Sciatic nerve (tissue), 2 donors: ENCODE measurements at regions not wholly inside any gene's neighbourhood (a gene's known extent, or its start where the extent isn't known, plus 50 kb on each side); places are given as distances from the start of the nearest gene placed in this dataset.
"Not testable (repeated sequence)": the region's sequence is repeated elsewhere in the genome, so short reads cannot be mapped to it uniquely, and the experiment has no call there.

ENCODE experiments used
- ATAC-seq: fragments of 200-7000 bp; cut with Tn5 transposase; one replicate; pipeline ENCODE4 v1.9.1; 2020; ENCODE audit warnings: mild to moderate bottlenecking, moderate library complexity
- DNase-seq: peaks from one replicate; pipeline ENCODE4 v3.0.0-alpha.2; 2020; ENCODE audit warnings: low spot score
- intact Hi-C: fragments of 100-400 bp; cut with DNase I; formaldehyde crosslinking; loops from one replicate; pipeline ENCODE4 v1.14.2; 2022
- donor health status: DM: no; HTN: no; CAD: no.
- donor health status: DM: no; HTN: no; CAD: no.

- DNase-seq (no peak), ATAC-seq (no peak)
- intact Hi-C loops: no loop called here
Observed at GRCh38 chr6:121540210-121540609, 104.8 kb downstream of the GJA1 start.

DNA sequence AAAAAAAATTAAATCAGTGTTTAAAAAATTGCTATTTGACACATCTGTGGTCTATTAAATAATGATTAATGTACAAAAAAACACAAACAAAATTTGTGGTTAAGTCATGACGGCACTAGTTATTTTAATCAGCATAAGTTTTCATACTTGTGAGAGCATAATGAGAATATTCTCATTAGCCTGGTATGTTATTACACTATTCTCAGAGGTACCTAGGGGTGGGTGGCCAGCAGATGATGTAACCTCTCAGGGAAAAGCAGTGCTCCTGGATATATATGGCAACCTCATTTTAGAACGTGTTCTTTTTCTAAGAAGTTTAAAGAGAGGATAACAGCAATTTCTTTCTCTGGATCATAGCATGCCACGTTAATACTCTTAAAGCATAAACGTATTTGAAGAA is 109.2 kb downstream of the GJA1 start:
- ATAC-seq: peak; percentile 48
- no peak for DNase-seq

GRCh38 chr6:121548131-121548530 is 112.7 kb downstream of the GJA1 start:
- ATAC-seq (no peak), DNase-seq (no peak)
- intact Hi-C loops: no loop called here

More for the DNA sequence above, 109.2 kb downstream of the GJA1 start:
- intact Hi-C loops: no loop called here

GRCh38 chr6:121549736-121550135 is 114.3 kb downstream of the GJA1 start:
- no peak for ATAC-seq
- no peak for DNase-seq
- intact Hi-C loops: no loop called here

GRCh38 chr6:121550491-121551010 is 115.1 kb downstream of the GJA1 start:
- DNase-seq (no peak), ATAC-seq (no peak)
- intact Hi-C loops: no loop called here

- intact Hi-C loops: no loop called here
- ATAC-seq (no peak), DNase-seq (no peak)
Observed at GRCh38 chr6:121555201-121555600, 119.8 kb downstream of the GJA1 start.

GRCh38 chr6:121556149-121556548 is 120.7 kb downstream of the GJA1 start:
- ATAC-seq, DNase-seq, intact Hi-C loops: not testable (repeated sequence)

DNA sequence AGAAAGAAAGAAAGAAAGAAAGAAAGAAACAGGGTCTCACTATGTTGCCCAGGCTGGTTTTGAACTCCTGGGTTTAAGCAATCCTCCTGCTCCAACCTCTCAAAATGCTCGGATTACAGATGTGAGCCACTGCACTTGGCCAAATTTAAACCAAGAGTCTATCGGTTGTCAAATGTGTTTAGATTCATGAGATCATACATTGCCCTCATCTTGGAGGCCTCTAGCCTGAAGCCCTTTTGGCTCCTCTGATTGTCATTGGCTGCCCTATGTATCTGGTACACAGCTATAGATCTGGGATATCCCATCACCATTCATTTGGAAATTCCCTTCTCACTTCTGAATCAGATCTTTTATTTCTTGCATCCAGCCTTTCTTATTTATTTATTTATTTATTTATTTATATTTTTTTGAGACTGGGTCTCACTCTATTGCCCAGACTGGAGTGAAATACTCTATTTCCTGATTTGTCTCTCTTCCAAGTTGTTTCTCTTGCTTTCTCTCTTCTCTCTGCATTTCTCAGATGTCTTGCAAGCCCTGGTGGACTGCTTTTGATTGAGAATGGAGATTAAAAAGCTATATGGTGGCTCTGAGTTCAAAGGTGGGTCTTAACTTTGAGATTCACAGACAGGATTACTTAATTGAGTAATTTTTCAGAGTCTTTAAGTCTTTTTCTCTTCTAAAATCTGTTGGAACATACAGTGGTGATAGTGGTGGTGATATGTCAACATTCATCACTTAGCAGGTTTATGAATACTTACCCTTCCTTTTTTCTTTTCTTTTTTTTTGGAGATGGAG is 121.9 kb downstream of the GJA1 start:
- ATAC-seq: no peak
- no peak for DNase-seq
- intact Hi-C loops: no loop called here

GRCh38 chr6:121559611-121560269 is 124.3 kb downstream of the GJA1 start:
- ATAC-seq (no peak), DNase-seq (no peak)
- intact Hi-C loops: no loop called here

GRCh38 chr6:121560476-121560875 is 125.0 kb downstream of the GJA1 start:
- no peak for ATAC-seq
- intact Hi-C loops: no loop called here
- DNase-seq: no peak

GRCh38 chr6:121563286-121563685 is 127.8 kb downstream of the GJA1 start:
- intact Hi-C loops: no loop called here
- DNase-seq: no peak
- no peak for ATAC-seq

DNA sequence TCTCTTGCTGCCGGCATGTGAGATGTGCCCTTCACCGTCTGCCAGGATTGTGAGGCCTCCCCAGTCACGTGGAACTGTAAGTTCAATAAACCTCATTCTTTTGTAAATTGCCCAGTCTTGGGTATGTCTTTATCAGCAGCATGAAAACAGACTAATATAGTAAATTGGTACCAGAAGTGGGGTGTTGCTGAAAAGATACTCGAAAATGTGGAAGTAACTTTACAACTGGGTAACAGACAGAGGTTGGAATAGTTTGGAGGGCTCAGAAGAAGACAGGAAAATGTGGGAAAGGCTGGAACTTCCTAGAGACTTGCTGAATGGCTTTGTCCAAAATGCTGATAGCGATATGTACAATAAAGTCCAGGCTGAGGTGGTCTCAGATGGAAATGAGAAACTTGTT is 129.1 kb downstream of the GJA1 start:
- intact Hi-C loops, DNase-seq, ATAC-seq: not testable (repeated sequence)

DNA sequence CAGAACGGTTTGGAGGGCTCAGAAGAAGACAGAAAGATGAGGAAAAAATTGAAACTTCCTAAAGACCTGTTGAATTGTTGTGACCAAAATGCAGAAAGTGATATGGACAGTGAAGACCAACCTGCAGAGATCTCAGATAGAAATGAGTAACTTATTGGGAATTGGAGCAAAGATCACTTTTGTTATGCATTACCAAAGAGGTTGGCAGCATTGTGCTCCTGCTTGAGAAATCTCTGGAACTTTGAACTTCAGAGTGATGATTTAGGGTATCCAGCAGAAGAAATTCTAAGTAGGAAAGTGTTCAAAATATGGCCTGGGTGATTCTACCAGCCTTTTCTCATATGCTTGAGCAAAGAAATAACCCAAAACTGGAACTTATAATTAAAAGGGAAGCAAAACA is 136.0 kb downstream of the GJA1 start:
- intact Hi-C loops: no loop called here
- ATAC-seq: no peak

DNA sequence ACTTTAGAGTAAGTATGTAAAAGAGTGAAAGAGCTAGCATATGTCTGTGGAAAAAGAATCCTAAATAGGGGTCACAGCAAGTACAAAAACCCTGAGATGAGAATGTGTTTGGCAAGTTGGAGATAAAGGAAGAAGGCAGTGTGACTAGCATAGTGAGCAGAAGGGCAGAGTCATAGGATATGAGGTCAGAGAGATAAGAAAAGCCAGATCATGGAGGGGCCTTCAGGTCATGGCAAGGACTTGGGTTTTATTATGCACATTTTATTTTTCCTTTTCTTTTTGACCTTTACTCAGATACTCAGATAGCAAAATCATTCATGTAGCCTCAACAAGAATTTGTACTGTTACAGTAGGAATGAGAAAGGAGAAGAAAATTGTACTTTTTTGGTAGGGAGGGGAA is 138.0 kb downstream of the GJA1 start:
- intact Hi-C loops: no loop called here
- DNase-seq (no peak), ATAC-seq (no peak)

More for the DNA sequence above, 136.0 kb downstream of the GJA1 start:
- DNase-seq: no peak

DNA sequence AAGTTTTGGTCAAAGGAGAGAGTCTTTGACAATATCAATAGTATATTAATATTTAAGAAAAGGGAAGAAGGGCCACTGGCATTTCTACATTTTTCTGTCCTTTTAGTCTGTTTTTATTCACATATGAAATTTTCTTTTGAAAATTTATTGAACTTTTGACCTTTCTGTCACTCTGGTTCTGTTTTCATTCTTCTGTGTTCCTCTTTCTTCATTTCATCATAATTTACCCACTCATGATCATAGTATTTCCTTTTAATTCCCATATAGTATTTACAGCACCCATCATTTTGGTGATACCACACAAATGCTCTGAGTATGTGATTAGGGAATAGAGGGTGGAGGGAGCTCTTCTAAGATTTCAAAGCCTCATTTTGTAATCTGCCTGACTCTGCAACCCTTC is 142.8 kb downstream of the GJA1 start:
- intact Hi-C loops: no loop called here
- DNase-seq: no peak
- no peak for ATAC-seq

DNA sequence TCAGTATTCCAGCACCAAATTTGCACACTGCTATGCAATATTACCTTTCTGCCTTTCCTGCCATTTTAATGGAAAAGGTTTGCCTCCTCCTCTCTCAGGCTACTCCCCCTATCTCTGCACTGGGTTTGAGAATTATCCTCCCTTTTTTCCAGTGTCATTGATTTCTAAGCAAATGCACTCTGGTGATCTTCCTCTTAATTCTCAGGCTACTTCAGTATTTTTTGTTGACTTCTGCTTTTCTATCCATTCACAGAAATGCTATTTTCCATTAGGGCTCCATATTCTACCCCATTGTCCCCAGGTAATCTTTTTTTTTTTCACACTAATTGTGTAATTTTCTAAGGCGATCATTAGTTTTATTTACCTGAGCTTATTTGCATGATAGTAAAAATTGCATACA is 144.0 kb downstream of the GJA1 start:
- intact Hi-C loops: no loop called here
- ATAC-seq (no peak), DNase-seq (no peak)

DNA sequence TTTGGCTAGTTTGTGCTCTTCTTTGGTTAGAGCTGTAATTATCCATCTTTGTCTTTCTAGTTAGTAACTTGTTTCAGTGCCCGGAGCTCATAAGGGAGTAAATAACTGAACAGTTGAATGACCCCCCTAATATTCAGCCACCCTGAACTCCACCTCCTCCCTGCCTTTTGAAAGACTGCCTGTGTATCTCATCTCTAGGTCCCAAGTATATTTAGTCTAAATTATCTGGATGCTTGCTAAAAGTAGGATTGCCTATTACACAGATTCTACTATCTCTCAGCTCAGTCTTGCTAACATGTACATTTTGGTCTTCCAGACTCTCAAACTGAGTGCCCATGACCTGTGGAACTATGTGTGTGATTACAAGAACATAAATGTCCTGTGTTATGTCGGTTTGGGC is 145.9 kb downstream of the GJA1 start:
- no peak for DNase-seq
- intact Hi-C loops: no loop called here
- ATAC-seq: no peak

- intact Hi-C loops: no loop called here
- ATAC-seq (no peak), DNase-seq (no peak)
Observed at GRCh38 chr6:121582262-121582661, 146.8 kb downstream of the GJA1 start.

DNA sequence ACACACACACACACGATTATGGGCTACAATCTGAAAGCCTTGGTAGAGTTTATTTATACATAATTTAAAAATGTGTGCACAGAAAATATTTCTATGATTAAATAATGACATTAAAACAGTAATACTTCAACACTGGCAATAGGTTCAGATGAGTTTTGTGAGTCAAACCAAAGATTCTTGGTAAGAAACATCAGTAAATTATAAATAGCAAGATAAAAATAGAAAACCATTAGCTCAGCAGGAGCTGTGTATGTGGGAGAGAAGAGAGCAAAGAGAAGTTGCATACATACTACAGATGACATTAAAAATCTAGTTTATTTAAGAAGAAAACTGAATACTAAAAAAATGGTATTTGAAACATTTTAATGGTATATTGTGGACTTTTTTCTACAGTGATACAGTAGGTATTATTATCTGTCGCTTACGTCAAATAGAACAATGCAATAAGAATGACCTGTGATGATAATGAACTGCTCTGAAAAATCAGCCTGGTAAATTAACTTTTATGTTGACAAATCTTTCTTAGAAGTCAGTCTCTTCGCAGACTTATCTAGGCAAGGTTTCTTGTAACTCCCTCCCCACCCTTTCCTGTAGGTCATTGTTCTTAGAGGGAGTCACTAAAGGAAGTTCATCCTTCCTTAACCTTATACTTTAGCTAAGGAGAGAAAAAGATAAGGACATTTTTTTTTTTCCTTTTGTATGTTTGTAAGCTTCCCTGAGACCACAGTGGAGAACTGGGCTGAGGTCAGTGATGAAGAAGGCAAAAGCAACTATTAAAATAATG is 149.3 kb downstream of the GJA1 start:
- DNase-seq (no peak), ATAC-seq (no peak)
- intact Hi-C loops: no loop called here

- ATAC-seq: no peak
- intact Hi-C loops: no loop called here
- no peak for DNase-seq
Observed at GRCh38 chr6:121590438-121590837, 155.0 kb downstream of the GJA1 start.
